IPS DF 6.9 (cell line): ENCODE measurements at regions not wholly inside any gene's neighbourhood (a gene's known extent, or its start where the extent isn't known, plus 50 kb on each side); places are given as distances from the start of the nearest gene placed in this dataset.
"Not testable (repeated sequence)": the region's sequence is repeated elsewhere in the genome, so short reads cannot be mapped to it uniquely, and the experiment has no call there.

Source experiments
- DNase-seq: peaks from one replicate; pipeline ENCODE4 v3.0.0-alpha.2; 2013; ENCODE audit warnings: low read depth, low spot score
- H3K27ac ChIP-seq: one replicate; pipeline ENCODE4 v1.5.1; 2013; ENCODE audit warnings: low read length, control low read depth
- H3K27me3 ChIP-seq: 2 replicates; pipeline ENCODE4 v1.6.1; 2013; ENCODE audit warnings: mild to moderate bottlenecking, low read length; ENCODE audit not compliant: control insufficient read depth, insufficient read depth
- H3K36me3 ChIP-seq: 2 replicates; pipeline ENCODE4 v1.6.1; 2013; ENCODE audit warnings: low read length; ENCODE audit not compliant: control insufficient read depth, insufficient read depth
- H3K4me1 ChIP-seq: 2 replicates; pipeline ENCODE4 v1.6.1; 2013; ENCODE audit warnings: low read length; ENCODE audit not compliant: control insufficient read depth, insufficient read depth
- H3K4me3 ChIP-seq: 2 replicates; pipeline ENCODE4 v1.5.1; 2013; ENCODE audit warnings: mild to moderate bottlenecking, low read length
- H3K9me3 ChIP-seq: 2 replicates; pipeline ENCODE4 v1.6.1; 2013; ENCODE audit warnings: low read length, inconsistent platforms; ENCODE audit not compliant: control insufficient read depth, insufficient read depth
- WGBS: extraction: QIAGEN DNeasy Blood & Tissue Kit; methylation state at CpG from one replicate; pipeline ENCODE4 v1.1.7; 2013; ENCODE audit warnings: mixed read lengths, missing lambda C conversion rate; ENCODE audit not compliant: insufficient read length, insufficient coverage; 5-methylcytosine and 5-hydroxymethylcytosine counted together

DNA sequence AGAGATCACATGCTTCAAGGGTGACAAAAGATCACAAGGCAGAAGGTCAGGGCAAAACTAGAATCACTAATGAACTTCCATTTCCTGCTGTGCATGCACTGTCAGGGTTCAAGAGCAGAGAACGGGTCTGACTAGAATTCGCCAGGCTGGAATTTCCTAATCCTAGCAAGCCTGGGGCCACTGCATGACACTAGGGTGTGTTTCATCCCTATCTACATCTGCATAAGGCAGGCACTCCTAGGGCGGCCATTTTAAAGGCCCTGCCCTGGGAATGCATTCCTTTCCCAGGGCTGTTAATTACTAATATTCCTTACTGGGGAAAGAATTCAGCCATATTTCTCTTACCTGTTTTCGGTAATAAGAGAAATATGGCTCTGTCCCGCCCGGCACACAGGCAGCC lies 734.1 kb downstream of the TFAP2A start:
- not testable (repeated sequence) for H3K4me3 ChIP-seq, H3K4me1 ChIP-seq, H3K9me3 ChIP-seq, DNase-seq, H3K27me3 ChIP-seq, H3K36me3 ChIP-seq, H3K27ac ChIP-seq
- WGBS: no CpG with 5 or more reads among the region's 6 CpGs

DNA sequence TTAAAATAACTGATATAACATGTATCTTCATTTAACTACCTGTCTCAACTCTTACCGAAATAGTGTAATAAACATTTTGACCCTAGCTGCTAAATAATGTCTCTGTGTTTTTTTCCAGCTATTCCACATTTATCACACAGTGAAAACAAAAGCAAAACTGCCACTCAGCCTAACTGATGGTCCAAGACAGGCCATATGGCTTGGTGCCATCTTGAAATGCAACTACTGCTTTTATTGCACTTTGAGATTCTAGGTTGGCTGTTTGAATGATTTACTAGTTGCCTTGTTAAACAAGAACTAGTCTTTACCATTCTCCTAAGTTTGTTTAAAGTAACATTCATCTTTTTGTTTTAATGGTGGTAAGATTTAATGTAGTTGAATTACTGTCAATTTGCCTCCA lies 739.8 kb downstream of the TFAP2A start:
- Histone ChIP-seq H3K4me3 (no peak overlapping the region), H3K4me1 (no peaks in the 10 kb centered on the region), H3K27ac (no peak overlapping the region), H3K36me3 (no peaks in the 10 kb centered on the region), H3K27me3 (no peaks in the 10 kb centered on the region), H3K9me3 (no peaks in the 10 kb centered on the region)
- DNase-seq: no peak
- no CpG with 5 or more reads among the region's 1 CpG for WGBS

DNA sequence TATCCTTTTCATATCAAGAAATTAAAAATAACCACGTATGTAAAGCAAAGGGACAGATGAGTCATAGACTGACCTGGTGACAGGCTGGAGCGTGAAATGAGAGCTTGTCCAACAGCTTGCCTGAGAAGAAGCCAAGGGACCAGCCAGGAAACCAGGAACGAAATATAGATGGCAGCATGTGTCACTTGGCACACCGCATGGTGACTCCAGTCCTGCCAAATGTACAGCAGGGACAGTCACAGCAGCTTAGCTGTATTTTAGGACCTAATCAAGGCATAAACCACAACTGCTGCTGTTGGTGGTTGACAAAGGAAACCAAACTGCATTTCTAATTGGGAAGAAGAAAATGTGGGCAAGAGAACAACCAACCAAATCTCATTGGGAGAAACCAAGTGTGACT lies 755.0 kb downstream of the TFAP2A start:
- H3K4me1 ChIP-seq: no peaks in the 10 kb centered on the region
- no peaks in the 10 kb centered on the region for H3K27me3 ChIP-seq
- H3K36me3 ChIP-seq: no peaks in the 10 kb centered on the region
- no CpG with 5 or more reads among the region's 4 CpGs for whole genome bisulfite sequencing
- no peak for DNase-seq
- no peak overlapping the region for H3K27ac ChIP-seq
- no peaks in the 10 kb centered on the region for H3K9me3 ChIP-seq
- H3K4me3 ChIP-seq: no peak overlapping the region

DNA sequence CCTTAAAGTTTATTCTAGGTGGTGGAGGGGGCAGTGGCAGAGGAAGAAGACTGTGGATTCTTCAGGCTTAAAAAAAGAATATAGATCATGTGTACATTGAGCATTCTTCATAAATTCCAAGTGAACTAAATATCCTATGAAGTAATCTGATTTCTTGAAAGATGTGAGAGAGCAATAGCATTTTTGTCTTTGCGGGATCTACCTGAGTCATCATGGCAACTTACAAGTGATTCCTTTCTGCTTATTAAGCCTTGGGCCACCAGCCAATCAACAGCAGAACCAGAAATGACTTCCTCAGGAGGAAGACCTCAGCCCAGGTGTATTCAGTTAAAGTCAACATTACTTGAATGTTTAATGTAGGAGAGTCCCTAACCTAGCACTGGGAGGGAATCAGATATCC lies 756.9 kb downstream of the TFAP2A start:
- no peak for DNase-seq
- no CpG with 5 or more reads among the region's 1 CpG for WGBS
- Histone ChIP-seq H3K9me3 (no peaks in the 10 kb centered on the region), H3K27ac (no peak overlapping the region), H3K36me3 (no peaks in the 10 kb centered on the region), H3K27me3 (no peaks in the 10 kb centered on the region), H3K4me3 (no peak overlapping the region), H3K4me1 (no peaks in the 10 kb centered on the region)

DNA sequence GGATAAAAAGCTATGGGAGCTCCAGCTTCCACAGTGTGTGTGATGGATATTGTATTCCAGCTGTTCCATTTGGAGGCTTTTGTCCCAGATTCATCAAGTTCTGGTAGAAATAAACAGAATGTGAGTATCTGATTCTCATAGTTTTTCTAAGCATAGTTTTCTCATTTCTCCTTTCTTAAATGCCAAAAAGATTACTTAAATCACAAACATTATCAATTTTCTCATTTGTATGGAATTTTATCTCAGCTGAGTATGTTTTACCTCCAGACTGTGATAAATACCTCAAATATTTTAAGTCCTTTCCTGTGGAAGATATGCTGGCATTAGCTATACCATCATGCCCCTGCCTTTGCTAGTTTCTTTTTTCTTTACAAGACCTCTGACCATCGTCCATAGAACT lies 767.3 kb downstream of the TFAP2A start:
- no peaks in the 10 kb centered on the region for H3K4me1 ChIP-seq
- no peak for DNase-seq
- H3K4me3 ChIP-seq: no peak overlapping the region
- no CpG with 5 or more reads among the region's 1 CpG for WGBS
- no peaks in the 10 kb centered on the region for H3K27me3 ChIP-seq
- no peak overlapping the region for H3K27ac ChIP-seq
- no peaks in the 10 kb centered on the region for H3K36me3 ChIP-seq
- H3K9me3 ChIP-seq: no peaks in the 10 kb centered on the region

- no peak for DNase-seq
- Histone ChIP-seq H3K9me3 (no peaks in the 10 kb centered on the region), H3K36me3 (no peaks in the 10 kb centered on the region), H3K27me3 (no peaks in the 10 kb centered on the region), H3K4me3 (no peak overlapping the region), H3K27ac (no peak overlapping the region), H3K4me1 (no peaks in the 10 kb centered on the region)
These were observed 767.8 kb downstream of the TFAP2A start for GRCh38 chr6:9647071-9647445.

DNA sequence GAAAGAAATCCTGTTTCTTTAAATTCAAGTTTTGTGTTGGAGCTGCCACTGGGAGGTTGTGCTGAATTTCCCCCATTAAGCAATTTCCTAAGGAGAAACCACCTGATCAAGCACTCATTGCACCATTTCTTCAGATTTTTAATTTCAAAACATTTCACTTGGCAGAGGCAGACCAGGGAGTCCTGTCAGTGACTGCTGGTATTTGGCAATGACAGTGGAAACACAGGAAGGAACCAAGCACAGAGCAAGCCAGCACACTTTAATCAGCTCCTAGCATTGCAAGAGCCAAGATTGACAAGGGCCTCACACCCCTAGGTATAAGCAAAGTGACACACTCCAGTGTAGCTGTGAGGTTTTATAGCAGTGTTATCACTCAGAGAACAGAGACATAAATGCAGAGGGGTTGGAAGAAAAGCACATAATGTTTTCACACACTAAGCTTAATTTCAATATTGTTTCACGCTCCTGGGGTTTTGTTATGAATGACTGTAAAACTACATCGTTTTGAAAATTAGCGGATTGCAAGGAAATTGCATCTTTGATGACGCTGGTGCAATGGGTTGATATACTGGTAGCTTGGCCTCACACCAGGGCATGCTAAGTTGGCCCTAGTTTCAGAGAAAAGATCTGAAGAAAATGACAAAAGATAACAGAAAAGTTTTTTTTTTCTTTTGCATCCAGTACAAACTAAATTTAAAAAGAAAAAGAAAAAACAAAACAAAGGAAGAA lies 768.4 kb downstream of the TFAP2A start:
- no peaks in the 10 kb centered on the region for H3K27me3 ChIP-seq
- H3K9me3 ChIP-seq: no peaks in the 10 kb centered on the region
- H3K27ac ChIP-seq: no peak overlapping the region
- no peaks in the 10 kb centered on the region for H3K4me1 ChIP-seq
- no peak overlapping the region for H3K4me3 ChIP-seq
- no peak for DNase-seq
- no CpG with 5 or more reads among the region's 4 CpGs for WGBS
- no peaks in the 10 kb centered on the region for H3K36me3 ChIP-seq

- Histone ChIP-seq H3K4me3 (no peak overlapping the region), H3K9me3 (no peaks in the 10 kb centered on the region), H3K27ac (no peak overlapping the region), H3K4me1 (no peaks in the 10 kb centered on the region), H3K27me3 (no peaks in the 10 kb centered on the region), H3K36me3 (no peaks in the 10 kb centered on the region)
- no CpG with 5 or more reads among the region's 3 CpGs for WGBS
- DNase-seq: no peak
These were observed 776.0 kb downstream of the TFAP2A start for GRCh38 chr6:9638861-9639260.

- WGBS: no CpG with 5 or more reads among the region's 2 CpGs
- no peak overlapping the region for H3K27ac ChIP-seq
- no peak for DNase-seq
- H3K4me1 ChIP-seq: no peaks in the 10 kb centered on the region
- no peaks in the 10 kb centered on the region for H3K27me3 ChIP-seq
- H3K9me3 ChIP-seq: no peaks in the 10 kb centered on the region
- no peak overlapping the region for H3K4me3 ChIP-seq
- H3K36me3 ChIP-seq: no peaks in the 10 kb centered on the region
These were observed 780.1 kb downstream of the TFAP2A start for GRCh38 chr6:9634776-9635175.

DNA sequence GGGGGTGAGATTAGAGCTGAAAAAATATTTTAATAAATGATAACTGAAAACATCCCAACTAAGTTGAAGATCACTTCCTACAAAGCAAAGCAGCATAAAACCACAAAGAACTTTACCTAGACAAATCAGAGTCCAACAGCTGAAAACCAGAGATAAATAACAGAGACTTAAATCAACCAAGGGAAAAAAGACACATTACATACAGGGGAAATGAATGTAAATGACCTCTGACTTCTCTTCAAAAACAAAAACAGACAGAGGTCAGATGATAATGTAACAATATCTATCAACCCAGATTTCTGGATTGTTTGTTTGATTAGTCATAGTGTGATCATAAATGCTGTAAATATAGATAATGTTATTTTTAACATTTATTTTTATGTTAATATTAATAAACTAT lies 782.8 kb downstream of the TFAP2A start:
- no peak overlapping the region for H3K4me3 ChIP-seq
- H3K27me3 ChIP-seq: no peaks in the 10 kb centered on the region
- no peaks in the 10 kb centered on the region for H3K4me1 ChIP-seq
- no peak overlapping the region for H3K27ac ChIP-seq
- no peaks in the 10 kb centered on the region for H3K36me3 ChIP-seq
- no peak for DNase-seq
- H3K9me3 ChIP-seq: no peaks in the 10 kb centered on the region

GRCh38 chr6:9628819-9629218 lies 786.1 kb downstream of the TFAP2A start:
- no peaks in the 10 kb centered on the region for H3K27me3 ChIP-seq
- no peaks in the 10 kb centered on the region for H3K36me3 ChIP-seq
- H3K4me3 ChIP-seq: no peak overlapping the region
- no peaks in the 10 kb centered on the region for H3K9me3 ChIP-seq
- H3K4me1 ChIP-seq: no peaks in the 10 kb centered on the region
- H3K27ac ChIP-seq: no peak overlapping the region
- no peak for DNase-seq
